BE2C (cell line): ENCODE measurements at regions not wholly inside any gene's neighbourhood (a gene's known extent, or its start where the extent isn't known, plus 50 kb on each side); places are given as distances from the start of the nearest gene placed in this dataset.
A peak's percentile ranks its signal among the peaks of the same experiment; 100 is the strongest.

Experiments used
- DNase-seq: peaks from one replicate; pipeline ENCODE4 v3.0.0-alpha.2; 2020
- H3K27me3 ChIP-seq: fragments of 250-450 bp; sonication (Bioruptor Pico); 2 replicates; pipeline ENCODE4 v1.5.1; 2020; ENCODE audit warnings: mild to moderate bottlenecking
- H3K36me3 ChIP-seq: fragments of 250-450 bp; sonication (Bioruptor Pico); 2 replicates; pipeline ENCODE4 v1.5.1; 2020; ENCODE audit warnings: mild to moderate bottlenecking
- H3K4me1 ChIP-seq: fragments of 250-450 bp; sonication (Bioruptor Pico); 2 replicates; pipeline ENCODE4 v1.5.1; 2020
- H3K4me3 ChIP-seq: 2 replicates; pipeline ENCODE4 v1.5.1; 2011; ENCODE audit warnings: low read depth, low read length
- H3K9me3 ChIP-seq: fragments of 250-450 bp; sonication (Bioruptor Pico); 2 replicates; pipeline ENCODE4 v1.5.1; 2020
- TF ChIP-seq, protein P1 (sequence below): IDR thresholded peaks from 2 replicates; pipeline ENCODE4 v1.5.1; 2012; ENCODE audit warnings: mild to moderate bottlenecking, low read depth, low read length

DNA sequence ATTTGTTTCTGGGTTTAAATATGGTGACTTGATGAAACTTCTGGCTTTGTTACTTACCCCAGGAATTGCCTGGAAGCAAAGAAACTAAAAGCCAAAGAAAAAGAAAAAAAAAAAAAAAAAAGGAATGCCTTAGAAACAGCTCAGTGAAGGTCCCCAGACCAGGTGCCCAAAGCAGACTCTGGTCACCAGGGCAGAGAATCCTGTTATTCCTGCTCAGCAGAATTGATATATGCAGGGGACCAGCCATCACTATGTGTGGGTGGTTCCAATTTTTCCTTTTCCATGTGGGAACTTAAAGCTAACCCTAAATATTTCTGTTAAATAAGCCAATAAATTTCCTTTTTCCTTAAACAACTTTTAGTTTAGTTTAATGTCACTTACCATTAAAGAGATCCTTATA lies 100.8 kb upstream of the TPRG1 start:
- no peak overlapping the region for H3K4me3 ChIP-seq
- DNase-seq: no peak
- peaks cover 6% of the 10 kb centered on the region; the same call in 1 of the 2 replicates for H3K9me3 ChIP-seq
- TF ChIP-seq, protein P1, sequence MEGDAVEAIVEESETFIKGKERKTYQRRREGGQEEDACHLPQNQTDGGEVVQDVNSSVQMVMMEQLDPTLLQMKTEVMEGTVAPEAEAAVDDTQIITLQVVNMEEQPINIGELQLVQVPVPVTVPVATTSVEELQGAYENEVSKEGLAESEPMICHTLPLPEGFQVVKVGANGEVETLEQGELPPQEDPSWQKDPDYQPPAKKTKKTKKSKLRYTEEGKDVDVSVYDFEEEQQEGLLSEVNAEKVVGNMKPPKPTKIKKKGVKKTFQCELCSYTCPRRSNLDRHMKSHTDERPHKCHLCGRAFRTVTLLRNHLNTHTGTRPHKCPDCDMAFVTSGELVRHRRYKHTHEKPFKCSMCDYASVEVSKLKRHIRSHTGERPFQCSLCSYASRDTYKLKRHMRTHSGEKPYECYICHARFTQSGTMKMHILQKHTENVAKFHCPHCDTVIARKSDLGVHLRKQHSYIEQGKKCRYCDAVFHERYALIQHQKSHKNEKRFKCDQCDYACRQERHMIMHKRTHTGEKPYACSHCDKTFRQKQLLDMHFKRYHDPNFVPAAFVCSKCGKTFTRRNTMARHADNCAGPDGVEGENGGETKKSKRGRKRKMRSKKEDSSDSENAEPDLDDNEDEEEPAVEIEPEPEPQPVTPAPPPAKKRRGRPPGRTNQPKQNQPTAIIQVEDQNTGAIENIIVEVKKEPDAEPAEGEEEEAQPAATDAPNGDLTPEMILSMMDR: no peak
- H3K36me3 ChIP-seq: no peaks in the 10 kb centered on the region
- H3K4me1 ChIP-seq: peaks cover 29% of the 10 kb centered on the region
- no peaks in the 10 kb centered on the region for H3K27me3 ChIP-seq

DNA sequence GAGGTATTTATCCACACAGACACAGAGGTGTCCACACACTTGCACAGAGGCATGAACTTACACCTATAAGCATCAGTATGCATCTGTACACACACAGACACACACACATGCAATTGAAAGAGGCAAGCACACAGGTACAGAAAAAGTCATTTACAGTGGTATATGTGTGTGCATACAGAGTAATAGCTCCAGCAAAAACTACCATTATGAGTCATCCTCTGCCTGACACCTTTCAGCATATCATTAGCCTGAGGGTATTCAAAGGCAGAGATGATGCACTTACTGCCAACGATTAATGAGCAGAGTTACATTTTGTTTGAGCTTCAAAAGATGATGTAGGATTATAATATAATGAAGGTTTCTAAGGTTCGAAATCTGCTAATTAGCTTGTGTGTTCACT lies 100.3 kb upstream of the TPRG1 start:
- Histone ChIP-seq H3K9me3 (peaks cover 6% of the 10 kb centered on the region; the same call in 1 of the 2 replicates), H3K27me3 (no peaks in the 10 kb centered on the region), H3K4me3 (no peak overlapping the region), H3K36me3 (no peaks in the 10 kb centered on the region), H3K4me1 (peaks cover 31% of the 10 kb centered on the region)
- no peak for DNase-seq
- TF ChIP-seq, protein P1: no peak

DNA sequence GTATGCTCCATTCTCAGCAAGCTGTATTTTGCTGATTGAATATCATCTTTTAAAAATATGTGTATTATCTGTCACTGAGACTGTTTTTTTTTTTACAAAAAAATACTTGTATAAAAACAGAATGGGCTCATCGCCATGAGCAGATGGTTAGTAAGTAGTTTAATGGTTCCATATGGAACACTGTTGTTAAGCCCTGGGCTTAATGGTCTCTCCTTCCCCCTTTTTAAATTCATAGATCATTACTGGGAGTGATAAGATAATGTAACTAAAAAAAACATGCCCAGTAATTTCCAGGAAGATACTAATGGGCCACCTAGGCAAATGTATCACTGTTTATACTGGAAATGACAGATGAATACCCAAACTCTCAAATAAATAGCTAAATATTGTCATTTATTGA lies 95.3 kb upstream of the TPRG1 start:
- no peaks in the 10 kb centered on the region for H3K27me3 ChIP-seq
- peaks cover 7% of the 10 kb centered on the region for H3K9me3 ChIP-seq
- H3K36me3 ChIP-seq: no peaks in the 10 kb centered on the region
- no peak overlapping the region for H3K4me3 ChIP-seq
- DNase-seq: peak; percentile 57
- H3K4me1 ChIP-seq: peaks cover 33% of the 10 kb centered on the region
- TF ChIP-seq, protein P1: no peak

DNA sequence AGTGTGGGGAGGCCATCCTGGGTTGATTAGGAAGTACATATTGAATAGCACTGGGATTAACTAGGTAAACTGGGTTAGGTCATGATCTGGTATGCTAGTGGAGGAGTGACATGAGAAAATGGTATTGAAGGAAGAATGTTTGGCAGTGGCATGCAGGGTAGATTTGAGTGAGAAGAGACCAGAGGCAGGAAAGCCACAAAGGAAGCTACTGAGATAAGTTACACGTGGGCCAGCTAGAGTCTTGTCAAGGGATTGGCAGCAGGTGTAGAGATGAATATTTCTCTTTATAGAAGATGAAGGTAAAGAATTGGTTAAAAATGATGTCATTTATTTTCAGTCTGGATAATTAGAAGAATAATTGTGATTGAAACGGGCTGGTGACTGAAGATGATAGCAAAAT lies 91.0 kb upstream of the TPRG1 start:
- peaks cover 10% of the 10 kb centered on the region for H3K4me1 ChIP-seq
- no peaks in the 10 kb centered on the region for H3K36me3 ChIP-seq
- no peaks in the 10 kb centered on the region for H3K27me3 ChIP-seq
- no peak overlapping the region for H3K4me3 ChIP-seq
- H3K9me3 ChIP-seq: peaks cover 7% of the 10 kb centered on the region
- TF ChIP-seq, protein P1: no peak
- DNase-seq: no peak

DNA sequence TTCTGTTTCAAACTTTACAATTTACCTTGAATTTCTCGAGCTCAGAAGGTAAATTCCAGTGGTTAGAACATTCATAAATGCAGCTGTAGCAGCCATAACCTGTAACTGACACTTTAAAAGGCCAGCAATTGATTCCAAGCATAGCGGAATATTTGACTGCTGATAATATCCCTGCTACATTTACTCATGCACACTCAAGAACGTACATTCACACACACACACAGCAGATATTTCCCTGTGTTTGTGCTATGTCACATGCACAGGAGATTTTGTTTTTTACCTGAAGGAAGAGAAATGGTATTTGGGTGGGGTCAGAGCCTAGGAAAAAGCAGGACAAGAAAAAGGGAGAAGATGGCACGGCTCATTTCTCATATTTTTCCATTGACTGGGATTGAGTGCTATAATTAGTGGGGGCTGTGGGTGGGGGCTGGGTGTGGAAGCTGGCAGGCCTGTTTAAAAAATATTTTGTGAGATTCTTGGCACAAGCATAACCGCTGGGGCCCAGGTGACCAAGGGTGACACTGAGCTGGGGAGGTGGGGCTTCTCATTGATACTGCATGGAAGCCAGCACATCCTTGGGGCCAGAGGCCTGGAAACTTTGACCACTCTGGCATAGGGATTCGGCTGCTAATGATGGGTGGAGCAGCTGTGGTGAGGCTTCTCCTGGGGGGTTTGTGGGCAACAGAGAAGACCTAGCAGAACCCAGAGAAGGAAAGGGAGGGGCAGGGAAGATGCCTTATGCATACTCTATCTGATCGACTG lies 88.9 kb upstream of the TPRG1 start:
- no peak for DNase-seq
- Histone ChIP-seq H3K36me3 (no peaks in the 10 kb centered on the region), H3K27me3 (no peaks in the 10 kb centered on the region), H3K4me3 (no peak overlapping the region), H3K9me3 (peaks cover 7% of the 10 kb centered on the region), H3K4me1 (no peaks in the 10 kb centered on the region; the same call in 1 of the 2 replicates)
- TF ChIP-seq, protein P1: no peak

DNA sequence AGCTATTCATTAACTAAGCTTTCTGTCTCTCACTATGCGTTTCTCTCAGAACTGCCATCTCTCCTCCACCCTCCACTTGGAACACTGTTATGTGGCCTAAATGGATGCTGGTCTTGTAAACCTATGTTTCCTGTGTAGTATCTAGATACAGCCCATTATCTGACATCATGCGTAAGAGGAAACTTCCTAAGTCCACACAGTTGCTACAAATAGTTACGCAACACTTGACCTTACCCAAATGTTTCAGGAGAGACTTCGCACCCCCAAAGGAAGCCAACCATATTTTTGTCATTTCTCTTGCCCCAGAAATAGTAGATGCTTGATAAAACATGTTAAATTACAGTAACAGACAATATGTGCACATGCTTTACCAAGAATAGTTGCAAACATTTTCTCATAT lies 87.2 kb upstream of the TPRG1 start:
- TF ChIP-seq, protein P1: no peak
- Histone ChIP-seq H3K9me3 (no peaks in the 10 kb centered on the region), H3K4me3 (no peak overlapping the region), H3K27me3 (no peaks in the 10 kb centered on the region), H3K36me3 (no peaks in the 10 kb centered on the region), H3K4me1 (no peaks in the 10 kb centered on the region; the same call in 1 of the 2 replicates)
- no peak for DNase-seq
